H9 (cell line): ENCODE measurements at regions not wholly inside any gene's neighbourhood (a gene's known extent, or its start where the extent isn't known, plus 50 kb on each side); places are given as distances from the start of the nearest gene placed in this dataset.

Experiments
- DNase-seq: peaks from one replicate; pipeline ENCODE4 v3.0.0-alpha.2; 2017
- H2AFZ ChIP-seq: one replicate; pipeline ENCODE4 v1.6.1; 2013; ENCODE audit warnings: mild to moderate bottlenecking, low read length, control low read depth, moderate library complexity
- H2AK5ac ChIP-seq: 2 replicates; pipeline ENCODE4 v1.6.1; 2013; ENCODE audit warnings: low read length, control low read depth, mixed read lengths; ENCODE audit not compliant: insufficient read length
- H2BK120ac ChIP-seq: one replicate; pipeline ENCODE4 v1.6.1; 2013; ENCODE audit warnings: low read depth, mild to moderate bottlenecking, low read length, control low read depth, inconsistent platforms; ENCODE audit not compliant: poor library complexity, severe bottlenecking
- H2BK12ac ChIP-seq: 2 replicates; pipeline ENCODE4 v1.6.1; 2013; ENCODE audit warnings: low read length, control low read depth, mixed read lengths, low read depth; ENCODE audit not compliant: insufficient read length
- H2BK15ac ChIP-seq: 2 replicates; pipeline ENCODE4 v1.6.1; 2013; ENCODE audit warnings: low read depth, low read length, control low read depth
- H2BK20ac ChIP-seq: one replicate; pipeline ENCODE4 v1.6.1; 2013; ENCODE audit warnings: low read depth, mild to moderate bottlenecking, low read length, control low read depth, inconsistent platforms; ENCODE audit not compliant: poor library complexity, severe bottlenecking
- H2BK5ac ChIP-seq: 2 replicates; pipeline ENCODE4 v1.6.1; 2013; ENCODE audit warnings: low read length, control low read depth, mixed read lengths; ENCODE audit not compliant: insufficient read length
- H3K14ac ChIP-seq: 2 replicates; pipeline ENCODE4 v1.6.1; 2013; ENCODE audit warnings: low read length, control low read depth; ENCODE audit not compliant: insufficient read depth
- H3K18ac ChIP-seq: 2 replicates; pipeline ENCODE4 v1.6.1; 2013; ENCODE audit warnings: low read depth, mild to moderate bottlenecking, mixed read lengths, low read length, control low read depth; ENCODE audit not compliant: insufficient read length
- H3K23ac ChIP-seq: 2 replicates; pipeline ENCODE4 v1.6.1; 2013; ENCODE audit warnings: low read length, control low read depth, mixed read lengths, low read depth; ENCODE audit not compliant: insufficient read length
- H3K23me2 ChIP-seq: 2 replicates; pipeline ENCODE4 v1.6.1; 2013; ENCODE audit warnings: low read depth, mild to moderate bottlenecking, mixed read lengths, low read length, control low read depth; ENCODE audit not compliant: insufficient read length, poor library complexity, severe bottlenecking
- H3K27ac ChIP-seq: 2 replicates; pipeline ENCODE4 v1.5.1; 2013; ENCODE audit warnings: low read length, control low read depth, mixed read lengths, low read depth; ENCODE audit not compliant: insufficient read length
- H3K27me3 ChIP-seq: 2 replicates; pipeline ENCODE4 v1.6.1; 2013; ENCODE audit warnings: low read length, control low read depth, inconsistent platforms; ENCODE audit not compliant: insufficient read depth
- H3K4ac ChIP-seq: 2 replicates; pipeline ENCODE4 v1.6.1; 2013; ENCODE audit warnings: low read depth, mild to moderate bottlenecking, control low read depth, inconsistent platforms, low read length, moderate library complexity
- H3K4me1 ChIP-seq: 2 replicates; pipeline ENCODE4 v1.6.1; 2013; ENCODE audit warnings: low read length, control low read depth, inconsistent platforms; ENCODE audit not compliant: insufficient read depth
- H3K4me2 ChIP-seq: 2 replicates; pipeline ENCODE4 v1.6.1; 2013; ENCODE audit warnings: low read length, control low read depth, mixed read lengths; ENCODE audit not compliant: insufficient read length, insufficient read depth
- H3K56ac ChIP-seq: 2 replicates; pipeline ENCODE4 v1.6.1; 2013; ENCODE audit warnings: low read depth, mild to moderate bottlenecking, mixed read lengths, low read length, control low read depth; ENCODE audit not compliant: insufficient read length
- H3K79me1 ChIP-seq: 2 replicates; pipeline ENCODE4 v1.6.1; 2013; ENCODE audit warnings: low read depth, mild to moderate bottlenecking, moderate library complexity, low read length, control low read depth, inconsistent platforms; ENCODE audit not compliant: insufficient read depth, poor library complexity, severe bottlenecking
- H3K79me2 ChIP-seq: 2 replicates; pipeline ENCODE4 v1.6.1; 2013; ENCODE audit warnings: low read length, control low read depth, inconsistent platforms; ENCODE audit not compliant: insufficient read depth
- H3K9ac ChIP-seq: 2 replicates; pipeline ENCODE4 v1.6.1; 2013; ENCODE audit warnings: low read length, control low read depth, mixed read lengths; ENCODE audit not compliant: insufficient read length; ENCODE audit errors: extremely low read depth
- H3K9me3 ChIP-seq: one replicate; pipeline ENCODE4 v1.6.1; 2013; ENCODE audit warnings: low read depth, low read length, inconsistent platforms; ENCODE audit not compliant: control insufficient read depth
- H3T11ph ChIP-seq: one replicate; pipeline ENCODE4 v1.6.1; 2013; ENCODE audit warnings: mild to moderate bottlenecking, low read length, control low read depth, inconsistent platforms
- H4K20me1 ChIP-seq: one replicate; pipeline ENCODE4 v1.6.1; 2013; ENCODE audit not compliant: control insufficient read depth, insufficient read length, insufficient read depth
- H4K5ac ChIP-seq: 2 replicates; pipeline ENCODE4 v1.6.1; 2013; ENCODE audit warnings: low read depth, mild to moderate bottlenecking, mixed read lengths, low read length, control low read depth; ENCODE audit not compliant: insufficient read length
- H4K8ac ChIP-seq: replicated peaks from 2 replicates; pipeline ENCODE4 v1.6.1; 2013; ENCODE audit warnings: low read length, control low read depth, mixed read lengths, low read depth; ENCODE audit not compliant: insufficient read length
- H4K91ac ChIP-seq: 2 replicates; pipeline ENCODE4 v1.6.1; 2013; ENCODE audit warnings: low read depth, mild to moderate bottlenecking, moderate library complexity, mixed read lengths, low read length, control low read depth; ENCODE audit not compliant: insufficient read length
- H3K27ac Mint-ChIP-seq, 3 experiments: 2 replicates in 2 of 3; 3 replicates in 1 of 3; pipeline ENCODE4 v1.8.0; 2020 to 2021; ENCODE audit warnings: mixed read lengths in 3 of 3, mild to moderate bottlenecking in 1 of 3, moderate library complexity in 1 of 3
- H3K27me3 Mint-ChIP-seq: 2 replicates; pipeline ENCODE4 v1.8.0; 2021; ENCODE audit warnings: low read depth, mild to moderate bottlenecking, moderate library complexity, mixed read lengths
- H3K36me3 Mint-ChIP-seq, 3 experiments: 2 replicates in 2 of 3; 3 replicates in 1 of 3; pipeline ENCODE4 v1.8.0; 2020 to 2021; ENCODE audit warnings: low read depth in 3 of 3, mixed read lengths in 3 of 3; ENCODE audit not compliant: insufficient read depth in 1 of 3
- H3K4me1 Mint-ChIP-seq, 2 experiments: 2 replicates each; pipeline ENCODE4 v1.8.0; 2020; ENCODE audit warnings: mixed read lengths in 2 of 2
- H3K4me3 Mint-ChIP-seq, 2 experiments: 2 replicates in 1 of 2; 3 replicates in 1 of 2; pipeline ENCODE4 v1.8.0; 2020 to 2021; ENCODE audit warnings: mild to moderate bottlenecking in 2 of 2, mixed read lengths in 2 of 2, moderate library complexity in 1 of 2
- H3K9me3 Mint-ChIP-seq, 2 experiments: 2 replicates in 1 of 2; 3 replicates in 1 of 2; pipeline ENCODE4 v1.8.0; 2020; ENCODE audit warnings: mild to moderate bottlenecking in 2 of 2, mixed read lengths in 2 of 2, moderate library complexity in 1 of 2
- WGBS: extraction: QIAGEN DNeasy Blood & Tissue Kit; methylation state at CpG from one replicate; pipeline ENCODE4 v1.1.7; 2013; ENCODE audit warnings: missing lambda C conversion rate, low lambda C conversion rate, mixed read lengths; ENCODE audit not compliant: insufficient read length; ENCODE audit errors: extremely low coverage; 5-methylcytosine and 5-hydroxymethylcytosine counted together
- TF ChIP-seq, protein P1 (sequence below): fragments of 200-600 bp; sonication (generic); conservative IDR thresholded peaks from 3 replicates; pipeline ENCODE4 v1.8.0; 2021; ENCODE audit warnings: antibody characterized with exemption, mild to moderate bottlenecking

GRCh38 chr3:177257625-177258024 is 60.3 kb upstream of the TBL1XR1 start:
- no peaks in the 10 kb centered on the region for H3K79me2 ChIP-seq
- no peak overlapping the region for H2BK120ac ChIP-seq
- H2AFZ ChIP-seq = no peak overlapping the region
- no CpG with 5 or more reads among the region's 2 CpGs for WGBS
- no peak overlapping the region for H4K8ac ChIP-seq
- no peak overlapping the region for H3K4ac ChIP-seq
- H2BK20ac ChIP-seq = no peak overlapping the region
- H4K91ac ChIP-seq = no peak overlapping the region
- H3K9me3 ChIP-seq = no peaks in the 10 kb centered on the region
- no peak overlapping the region for H2BK5ac ChIP-seq
- H3K79me1 ChIP-seq = no peaks in the 10 kb centered on the region
- no peak overlapping the region for H4K5ac ChIP-seq
- H2AK5ac ChIP-seq = no peak overlapping the region
- no peak overlapping the region for H3K23ac ChIP-seq
- Mint-ChIP-seq H3K9me3 (no peaks in the 10 kb centered on the region), H3K4me1 (peaks cover 4 to 5% of the 10 kb centered on the region in 2 experiments), H3K4me3 (no peak overlapping the region), H3K36me3 (no peaks in the 10 kb centered on the region), H3K27ac (no peak overlapping the region), H3K27me3 (no peaks in the 10 kb centered on the region)
- no peak overlapping the region for H3K14ac ChIP-seq
- H3K23me2 ChIP-seq = no peaks in the 10 kb centered on the region
- no peak overlapping the region for H3K18ac ChIP-seq
- no peak overlapping the region for H3K56ac ChIP-seq
- H3K4me1 ChIP-seq = no peaks in the 10 kb centered on the region; the same call in 1 of the 2 replicates
- no peak for DNase-seq
- no peak overlapping the region for H3T11ph ChIP-seq
- H2BK15ac ChIP-seq = no peak overlapping the region
- no peak overlapping the region for H3K27ac ChIP-seq
- no peaks in the 10 kb centered on the region for H4K20me1 ChIP-seq
- no peak overlapping the region for H3K4me2 ChIP-seq
- TF ChIP-seq, protein P1, sequence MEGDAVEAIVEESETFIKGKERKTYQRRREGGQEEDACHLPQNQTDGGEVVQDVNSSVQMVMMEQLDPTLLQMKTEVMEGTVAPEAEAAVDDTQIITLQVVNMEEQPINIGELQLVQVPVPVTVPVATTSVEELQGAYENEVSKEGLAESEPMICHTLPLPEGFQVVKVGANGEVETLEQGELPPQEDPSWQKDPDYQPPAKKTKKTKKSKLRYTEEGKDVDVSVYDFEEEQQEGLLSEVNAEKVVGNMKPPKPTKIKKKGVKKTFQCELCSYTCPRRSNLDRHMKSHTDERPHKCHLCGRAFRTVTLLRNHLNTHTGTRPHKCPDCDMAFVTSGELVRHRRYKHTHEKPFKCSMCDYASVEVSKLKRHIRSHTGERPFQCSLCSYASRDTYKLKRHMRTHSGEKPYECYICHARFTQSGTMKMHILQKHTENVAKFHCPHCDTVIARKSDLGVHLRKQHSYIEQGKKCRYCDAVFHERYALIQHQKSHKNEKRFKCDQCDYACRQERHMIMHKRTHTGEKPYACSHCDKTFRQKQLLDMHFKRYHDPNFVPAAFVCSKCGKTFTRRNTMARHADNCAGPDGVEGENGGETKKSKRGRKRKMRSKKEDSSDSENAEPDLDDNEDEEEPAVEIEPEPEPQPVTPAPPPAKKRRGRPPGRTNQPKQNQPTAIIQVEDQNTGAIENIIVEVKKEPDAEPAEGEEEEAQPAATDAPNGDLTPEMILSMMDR = no peak
- H3K27me3 ChIP-seq = no peaks in the 10 kb centered on the region
- H3K9ac ChIP-seq = no peak overlapping the region
- H2BK12ac ChIP-seq = no peak overlapping the region
